ENCODE measurements at regions not wholly inside any gene's neighbourhood (a gene's known extent, or its start where the extent isn't known, plus 50 kb on each side); places are given as distances from the start of the nearest gene placed in this dataset.

- H3K9me3 Mint-ChIP-seq = peaks cover 24% of the 10 kb centered on the region
- DNase-seq (ENCODE audit: low spot score in 2 of 2, unreplicated experiment in 2 of 2) = no peak
- no peaks in the 10 kb centered on the region for H3K4me1 Mint-ChIP-seq
- H3K27me3 Mint-ChIP-seq (ENCODE audit: low read depth) = no peaks in the 10 kb centered on the region
- no peak overlapping the region for H3K27ac Mint-ChIP-seq
- TF ChIP-seq CTCF (IDR thresholded peaks at IDR 0.05; ENCODE audit: unreplicated experiment) = no peak
- H3K4me3 Mint-ChIP-seq = no peak overlapping the region
- H3K36me3 Mint-ChIP-seq = peaks cover 8% of the 10 kb centered on the region
Observed at GRCh38 chr1:235035928-235036327, 92.7 kb downstream of the TOMM20 start.

- Mint-ChIP-seq H3K27me3 (ENCODE audit: low read depth) (no peaks in the 10 kb centered on the region), H3K36me3 (no peaks in the 10 kb centered on the region), H3K4me1 (no peaks in the 10 kb centered on the region), H3K27ac (no peak overlapping the region), H3K9me3 (peaks cover 10% of the 10 kb centered on the region), H3K4me3 (no peak overlapping the region)
- no peak for TF ChIP-seq CTCF (IDR thresholded peaks at IDR 0.05; ENCODE audit: unreplicated experiment)
- no peak for DNase-seq (ENCODE audit: low spot score in 2 of 2, unreplicated experiment in 2 of 2)
Observed at GRCh38 chr1:235030919-235031596, 97.6 kb downstream of the TOMM20 start.

GRCh38 chr1:235027862-235028250 is 100.8 kb downstream of the TOMM20 start:
- Mint-ChIP-seq H3K4me1 (no peaks in the 10 kb centered on the region), H3K27ac (no peak overlapping the region), H3K27me3 (ENCODE audit: low read depth) (no peaks in the 10 kb centered on the region), H3K4me3 (no peak overlapping the region), H3K9me3 (peaks cover 10% of the 10 kb centered on the region), H3K36me3 (no peaks in the 10 kb centered on the region)
- no peak for TF ChIP-seq CTCF (IDR thresholded peaks at IDR 0.05; ENCODE audit: unreplicated experiment)
- no peak for DNase-seq (ENCODE audit: low spot score in 2 of 2, unreplicated experiment in 2 of 2)

GRCh38 chr1:235027076-235027861 is 101.4 kb downstream of the TOMM20 start:
- no peaks in the 10 kb centered on the region for H3K27me3 Mint-ChIP-seq (ENCODE audit: low read depth)
- peaks cover 4% of the 10 kb centered on the region for H3K4me1 Mint-ChIP-seq
- H3K27ac Mint-ChIP-seq = no peak overlapping the region
- no peaks in the 10 kb centered on the region for H3K36me3 Mint-ChIP-seq
- no peak for DNase-seq (ENCODE audit: low spot score in 2 of 2, unreplicated experiment in 2 of 2)
- no peak overlapping the region for H3K4me3 Mint-ChIP-seq
- peaks cover 9% of the 10 kb centered on the region for H3K9me3 Mint-ChIP-seq
- TF ChIP-seq CTCF (IDR thresholded peaks at IDR 0.05; ENCODE audit: unreplicated experiment) = no peak

- H3K36me3 Mint-ChIP-seq = no peaks in the 10 kb centered on the region
- no peak for DNase-seq (ENCODE audit: low spot score in 2 of 2, unreplicated experiment in 2 of 2)
- H3K4me3 Mint-ChIP-seq = no peak overlapping the region
- no peak for TF ChIP-seq CTCF (IDR thresholded peaks at IDR 0.05; ENCODE audit: unreplicated experiment)
- peaks cover 6% of the 10 kb centered on the region for H3K9me3 Mint-ChIP-seq
- no peak overlapping the region for H3K27ac Mint-ChIP-seq
- H3K27me3 Mint-ChIP-seq (ENCODE audit: low read depth) = no peaks in the 10 kb centered on the region
- H3K4me1 Mint-ChIP-seq = peaks cover 8% of the 10 kb centered on the region
Observed at GRCh38 chr1:235025422-235025984, 103.1 kb downstream of the TOMM20 start.
